K562 (cell line): ENCODE measurements at regions not wholly inside any gene's neighbourhood (a gene's known extent, or its start where the extent isn't known, plus 50 kb on each side); places are given as distances from the start of the nearest gene placed in this dataset.

Source experiments
- CCAR2 ChIP-seq: fragments of 200-400 bp; formaldehyde crosslinking; IDR thresholded peaks from 2 replicates; pipeline ENCODE4 v1.6.1; 2017; ENCODE audit warnings: mild to moderate bottlenecking, low read depth, low read length
- FOSL1 ChIP-seq: fragments of 200-800 bp; sonication (Bioruptor generic); conservative IDR thresholded peaks from 2 replicates; pipeline ENCODE4 v1.6.1; 2016; ENCODE audit warnings: missing genetic modification characterization, missing compliant biosample characterization
- GABPB2 ChIP-seq: fragments of 250-450 bp; sonication (Bioruptor Pico); conservative IDR thresholded peaks from 2 replicates; pipeline ENCODE4 v1.5.1; 2021; ENCODE audit warnings: mild to moderate bottlenecking
- KAT2B ChIP-seq: IDR thresholded peaks from one replicate; pipeline ENCODE4 v1.6.1; 2012; ENCODE audit warnings: low read depth, mild to moderate bottlenecking, control low read depth, inconsistent platforms, low read length, moderate library complexity
- MTF1 ChIP-seq: fragments of 250-450 bp; sonication (Bioruptor Pico); IDR thresholded peaks from 2 replicates; pipeline ENCODE4 v1.9.0; 2021; ENCODE audit warnings: moderate library complexity, mild to moderate bottlenecking, inconsistent platforms, borderline replicate concordance
- POLR2A ChIP-seq: fragments of 450-650 bp; conservative IDR thresholded peaks from 2 replicates; pipeline ENCODE4 v1.6.1; 2016
- RFX7 ChIP-seq: fragments of 250-450 bp; sonication (Bioruptor Pico); IDR thresholded peaks from 2 replicates; pipeline ENCODE4 v1.5.1; 2021; ENCODE audit warnings: mild to moderate bottlenecking
- ZNF184 ChIP-seq: sonication (generic); formaldehyde crosslinking; IDR thresholded peaks from 2 replicates; pipeline ENCODE4 v1.5.0; 2020; ENCODE audit warnings: missing genetic modification reagents
- TF ChIP-seq, protein P1 (sequence below): sonication (generic); formaldehyde crosslinking; IDR thresholded peaks from 2 replicates; pipeline ENCODE4 v1.8.0; 2023; ENCODE audit warnings: mild to moderate bottlenecking, missing genetic modification reagents
- TF ChIP-seq, protein P2 (sequence below): fragments of 250-450 bp; sonication (Bioruptor Pico); IDR thresholded peaks from 2 replicates; pipeline ENCODE4 v1.9.0; 2021; ENCODE audit warnings: mild to moderate bottlenecking
- TF ChIP-seq, protein P3 (sequence below), 3 experiments: IDR thresholded peaks in 2 of 3; conservative IDR thresholded peaks in 1 of 3; 2 replicates each; pipeline ENCODE4 v1.5.1; 2011 to 2012; ENCODE audit warnings: low read length in 3 of 3, mild to moderate bottlenecking in 3 of 3, control low read depth in 2 of 3, improper control_type of control experiment in 1 of 3, inconsistent platforms in 1 of 3, low read depth in 1 of 3, mixed read lengths in 1 of 3, moderate library complexity in 1 of 3; ENCODE audit not compliant: insufficient read depth in 2 of 3
- TF ChIP-seq, protein P4 (sequence below): sonication (generic); formaldehyde crosslinking; IDR thresholded peaks from 2 replicates; pipeline ENCODE4 v1.9.0; 2022; ENCODE audit warnings: mild to moderate bottlenecking, missing genetic modification reagents
- TF ChIP-seq, protein P5 (sequence below), 2 experiments: fragments of 450-650 bp in 1 of 2; IDR thresholded peaks; 2 replicates each; pipeline ENCODE4 v1.6.1; 2011 to 2017; ENCODE audit warnings: low read depth in 2 of 2, antibody characterized with exemption in 1 of 2, borderline replicate concordance in 1 of 2, low read length in 1 of 2, mild to moderate bottlenecking in 1 of 2, mixed read lengths in 1 of 2; ENCODE audit not compliant: control insufficient read depth in 1 of 2

DNA sequence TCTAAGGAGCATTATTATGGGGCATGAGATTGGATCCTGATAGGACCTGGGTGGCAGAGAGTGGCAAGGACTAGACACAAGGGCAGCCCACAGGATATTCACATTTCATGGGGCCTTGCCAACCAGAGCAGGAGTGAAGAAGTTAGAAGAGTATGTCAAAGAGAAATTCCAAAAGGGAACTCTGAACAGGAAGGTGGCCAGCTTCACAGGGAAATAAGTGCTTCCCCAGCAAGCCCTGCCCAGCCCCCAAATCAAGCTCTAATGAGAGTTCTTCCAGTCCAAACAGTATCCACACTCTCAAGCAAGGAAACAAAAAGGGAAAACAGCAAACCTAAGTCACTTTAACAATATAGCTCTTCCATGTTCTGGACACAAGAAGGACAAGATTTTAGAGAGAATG lies 130.2 kb upstream of the COL8A1 start:
- TF ChIP-seq, protein P1, sequence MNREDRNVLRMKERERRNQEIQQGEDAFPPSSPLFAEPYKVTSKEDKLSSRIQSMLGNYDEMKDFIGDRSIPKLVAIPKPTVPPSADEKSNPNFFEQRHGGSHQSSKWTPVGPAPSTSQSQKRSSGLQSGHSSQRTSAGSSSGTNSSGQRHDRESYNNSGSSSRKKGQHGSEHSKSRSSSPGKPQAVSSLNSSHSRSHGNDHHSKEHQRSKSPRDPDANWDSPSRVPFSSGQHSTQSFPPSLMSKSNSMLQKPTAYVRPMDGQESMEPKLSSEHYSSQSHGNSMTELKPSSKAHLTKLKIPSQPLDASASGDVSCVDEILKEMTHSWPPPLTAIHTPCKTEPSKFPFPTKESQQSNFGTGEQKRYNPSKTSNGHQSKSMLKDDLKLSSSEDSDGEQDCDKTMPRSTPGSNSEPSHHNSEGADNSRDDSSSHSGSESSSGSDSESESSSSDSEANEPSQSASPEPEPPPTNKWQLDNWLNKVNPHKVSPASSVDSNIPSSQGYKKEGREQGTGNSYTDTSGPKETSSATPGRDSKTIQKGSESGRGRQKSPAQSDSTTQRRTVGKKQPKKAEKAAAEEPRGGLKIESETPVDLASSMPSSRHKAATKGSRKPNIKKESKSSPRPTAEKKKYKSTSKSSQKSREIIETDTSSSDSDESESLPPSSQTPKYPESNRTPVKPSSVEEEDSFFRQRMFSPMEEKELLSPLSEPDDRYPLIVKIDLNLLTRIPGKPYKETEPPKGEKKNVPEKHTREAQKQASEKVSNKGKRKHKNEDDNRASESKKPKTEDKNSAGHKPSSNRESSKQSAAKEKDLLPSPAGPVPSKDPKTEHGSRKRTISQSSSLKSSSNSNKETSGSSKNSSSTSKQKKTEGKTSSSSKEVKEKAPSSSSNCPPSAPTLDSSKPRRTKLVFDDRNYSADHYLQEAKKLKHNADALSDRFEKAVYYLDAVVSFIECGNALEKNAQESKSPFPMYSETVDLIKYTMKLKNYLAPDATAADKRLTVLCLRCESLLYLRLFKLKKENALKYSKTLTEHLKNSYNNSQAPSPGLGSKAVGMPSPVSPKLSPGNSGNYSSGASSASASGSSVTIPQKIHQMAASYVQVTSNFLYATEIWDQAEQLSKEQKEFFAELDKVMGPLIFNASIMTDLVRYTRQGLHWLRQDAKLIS = no peak
- TF ChIP-seq, protein P2, sequence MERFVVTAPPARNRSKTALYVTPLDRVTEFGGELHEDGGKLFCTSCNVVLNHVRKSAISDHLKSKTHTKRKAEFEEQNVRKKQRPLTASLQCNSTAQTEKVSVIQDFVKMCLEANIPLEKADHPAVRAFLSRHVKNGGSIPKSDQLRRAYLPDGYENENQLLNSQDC (CRISPR knock-in tag) = no peak
- TF ChIP-seq GABPB2 (no peak), MTF1 (no peak), RFX7 (CRISPR knock-in tag) (no peak), FOSL1 (tag) (no peak), CCAR2 (no peak), ZNF184 (CRISPR knock-in tag) (no peak), POLR2A (no peak), KAT2B (no peak)
- TF ChIP-seq, protein P3, sequence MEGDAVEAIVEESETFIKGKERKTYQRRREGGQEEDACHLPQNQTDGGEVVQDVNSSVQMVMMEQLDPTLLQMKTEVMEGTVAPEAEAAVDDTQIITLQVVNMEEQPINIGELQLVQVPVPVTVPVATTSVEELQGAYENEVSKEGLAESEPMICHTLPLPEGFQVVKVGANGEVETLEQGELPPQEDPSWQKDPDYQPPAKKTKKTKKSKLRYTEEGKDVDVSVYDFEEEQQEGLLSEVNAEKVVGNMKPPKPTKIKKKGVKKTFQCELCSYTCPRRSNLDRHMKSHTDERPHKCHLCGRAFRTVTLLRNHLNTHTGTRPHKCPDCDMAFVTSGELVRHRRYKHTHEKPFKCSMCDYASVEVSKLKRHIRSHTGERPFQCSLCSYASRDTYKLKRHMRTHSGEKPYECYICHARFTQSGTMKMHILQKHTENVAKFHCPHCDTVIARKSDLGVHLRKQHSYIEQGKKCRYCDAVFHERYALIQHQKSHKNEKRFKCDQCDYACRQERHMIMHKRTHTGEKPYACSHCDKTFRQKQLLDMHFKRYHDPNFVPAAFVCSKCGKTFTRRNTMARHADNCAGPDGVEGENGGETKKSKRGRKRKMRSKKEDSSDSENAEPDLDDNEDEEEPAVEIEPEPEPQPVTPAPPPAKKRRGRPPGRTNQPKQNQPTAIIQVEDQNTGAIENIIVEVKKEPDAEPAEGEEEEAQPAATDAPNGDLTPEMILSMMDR (IDR thresholded peaks at IDR 0.05 in 2 of 3, conservative IDR thresholded peaks at IDR 0.05 in 1 of 3; ENCODE audit: insufficient read depth in 2 of 3, low read depth in 1 of 3, low read length in 3 of 3) = no peak
- TF ChIP-seq, protein P4, sequence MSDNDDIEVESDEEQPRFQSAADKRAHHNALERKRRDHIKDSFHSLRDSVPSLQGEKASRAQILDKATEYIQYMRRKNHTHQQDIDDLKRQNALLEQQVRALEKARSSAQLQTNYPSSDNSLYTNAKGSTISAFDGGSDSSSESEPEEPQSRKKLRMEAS (CRISPR knock-in tag) = no peak
- TF ChIP-seq, protein P5, sequence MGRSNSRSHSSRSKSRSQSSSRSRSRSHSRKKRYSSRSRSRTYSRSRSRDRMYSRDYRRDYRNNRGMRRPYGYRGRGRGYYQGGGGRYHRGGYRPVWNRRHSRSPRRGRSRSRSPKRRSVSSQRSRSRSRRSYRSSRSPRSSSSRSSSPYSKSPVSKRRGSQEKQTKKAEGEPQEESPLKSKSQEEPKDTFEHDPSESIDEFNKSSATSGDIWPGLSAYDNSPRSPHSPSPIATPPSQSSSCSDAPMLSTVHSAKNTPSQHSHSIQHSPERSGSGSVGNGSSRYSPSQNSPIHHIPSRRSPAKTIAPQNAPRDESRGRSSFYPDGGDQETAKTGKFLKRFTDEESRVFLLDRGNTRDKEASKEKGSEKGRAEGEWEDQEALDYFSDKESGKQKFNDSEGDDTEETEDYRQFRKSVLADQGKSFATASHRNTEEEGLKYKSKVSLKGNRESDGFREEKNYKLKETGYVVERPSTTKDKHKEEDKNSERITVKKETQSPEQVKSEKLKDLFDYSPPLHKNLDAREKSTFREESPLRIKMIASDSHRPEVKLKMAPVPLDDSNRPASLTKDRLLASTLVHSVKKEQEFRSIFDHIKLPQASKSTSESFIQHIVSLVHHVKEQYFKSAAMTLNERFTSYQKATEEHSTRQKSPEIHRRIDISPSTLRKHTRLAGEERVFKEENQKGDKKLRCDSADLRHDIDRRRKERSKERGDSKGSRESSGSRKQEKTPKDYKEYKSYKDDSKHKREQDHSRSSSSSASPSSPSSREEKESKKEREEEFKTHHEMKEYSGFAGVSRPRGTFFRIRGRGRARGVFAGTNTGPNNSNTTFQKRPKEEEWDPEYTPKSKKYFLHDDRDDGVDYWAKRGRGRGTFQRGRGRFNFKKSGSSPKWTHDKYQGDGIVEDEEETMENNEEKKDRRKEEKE (IDR thresholded peaks at IDR 0.05; ENCODE audit: borderline replicate concordance in 1 of 2, control insufficient read depth in 1 of 2, low read depth in 2 of 2, low read length in 1 of 2) = no peak
